ACC112 (cell line): ENCODE measurements at regions not wholly inside any gene's neighbourhood (a gene's known extent, or its start where the extent isn't known, plus 50 kb on each side); places are given as distances from the start of the nearest gene placed in this dataset.

ENCODE experiments used
- H2AFZ ChIP-seq: fragments of 200-600 bp; sonication (generic); one replicate; pipeline ENCODE4 v1.6.0; 2017; ENCODE audit warnings: antibody characterized with exemption, low read length; ENCODE audit not compliant: unreplicated experiment
- H3K27ac ChIP-seq: fragments of 200-600 bp; sonication (generic); 2 replicates; pipeline ENCODE4 v1.5.1; 2014; ENCODE audit warnings: low read depth, mild to moderate bottlenecking, antibody characterized with exemption, low read length, moderate library complexity
- H3K27me3 ChIP-seq: fragments of 200-600 bp; sonication (generic); 2 replicates; pipeline ENCODE4 v1.6.1; 2014; ENCODE audit warnings: mild to moderate bottlenecking, antibody characterized with exemption, low read length, moderate library complexity, mixed read lengths; ENCODE audit not compliant: insufficient read depth
- H3K36me3 ChIP-seq: fragments of 200-600 bp; sonication (generic); 2 replicates; pipeline ENCODE4 v1.6.1; 2016; ENCODE audit warnings: mild to moderate bottlenecking, antibody characterized with exemption, low read length, moderate library complexity, mixed read lengths; ENCODE audit not compliant: insufficient read depth
- H3K4me1 ChIP-seq: fragments of 200-600 bp; sonication (generic); one replicate; pipeline ENCODE4 v1.6.1; 2016; ENCODE audit warnings: low read length, mixed read lengths; ENCODE audit not compliant: insufficient read depth, unreplicated experiment, control insufficient read depth
- H3K4me3 ChIP-seq: fragments of 200-600 bp; sonication (generic); 2 replicates; pipeline ENCODE4 v1.5.1; 2014; ENCODE audit warnings: mild to moderate bottlenecking, low read depth, low read length
- H3K79me2 ChIP-seq: fragments of 200-600 bp; sonication (generic); one replicate; pipeline ENCODE4 v1.6.0; 2016; ENCODE audit warnings: low read length; ENCODE audit not compliant: control insufficient read depth, unreplicated experiment, insufficient read depth

GRCh38 chr1:95323123-95323522 is 89.1 kb downstream of the RWDD3 start:
- Histone ChIP-seq H3K36me3 (no peaks in the 10 kb centered on the region), H3K27ac (no peak overlapping the region), H3K4me3 (no peak overlapping the region), H3K4me1 (no peaks in the 10 kb centered on the region), H2AFZ (no peak overlapping the region), H3K79me2 (no peaks in the 10 kb centered on the region), H3K27me3 (peaks cover 57% of the 10 kb centered on the region)

GRCh38 chr1:95325349-95325748 is 91.3 kb downstream of the RWDD3 start:
- no peaks in the 10 kb centered on the region for H3K79me2 ChIP-seq
- H2AFZ ChIP-seq, result no peak overlapping the region
- H3K27me3 ChIP-seq, result peaks cover 53% of the 10 kb centered on the region
- no peaks in the 10 kb centered on the region for H3K4me1 ChIP-seq
- no peak overlapping the region for H3K4me3 ChIP-seq
- H3K27ac ChIP-seq, result no peak overlapping the region
- no peaks in the 10 kb centered on the region for H3K36me3 ChIP-seq

GRCh38 chr1:95326023-95326422 is 92.0 kb downstream of the RWDD3 start:
- H3K27me3 ChIP-seq, result peaks cover 50% of the 10 kb centered on the region
- no peak overlapping the region for H3K27ac ChIP-seq
- no peaks in the 10 kb centered on the region for H3K4me1 ChIP-seq
- H3K79me2 ChIP-seq, result no peaks in the 10 kb centered on the region
- no peak overlapping the region for H3K4me3 ChIP-seq
- no peaks in the 10 kb centered on the region for H3K36me3 ChIP-seq
- H2AFZ ChIP-seq, result no peak overlapping the region

- Histone ChIP-seq H2AFZ (no peak overlapping the region), H3K4me1 (no peaks in the 10 kb centered on the region), H3K4me3 (no peak overlapping the region), H3K79me2 (no peaks in the 10 kb centered on the region), H3K27me3 (peaks cover 8% of the 10 kb centered on the region; the same call in 1 of the 2 replicates), H3K36me3 (no peaks in the 10 kb centered on the region), H3K27ac (no peak overlapping the region)
These were observed 98.7 kb downstream of the RWDD3 start for GRCh38 chr1:95332754-95333153.

- no peak overlapping the region for H2AFZ ChIP-seq
- H3K36me3 ChIP-seq, result no peaks in the 10 kb centered on the region
- no peaks in the 10 kb centered on the region for H3K4me1 ChIP-seq
- H3K4me3 ChIP-seq, result no peak overlapping the region
- H3K27me3 ChIP-seq, result peaks cover 3% of the 10 kb centered on the region; the same call in 1 of the 2 replicates
- no peaks in the 10 kb centered on the region for H3K79me2 ChIP-seq
- no peak overlapping the region for H3K27ac ChIP-seq
These were observed 105.4 kb downstream of the RWDD3 start for GRCh38 chr1:95339377-95339776.

GRCh38 chr1:95340061-95340460 is 106.1 kb downstream of the RWDD3 start:
- H3K4me3 ChIP-seq, result no peak overlapping the region
- no peaks in the 10 kb centered on the region for H3K79me2 ChIP-seq
- H2AFZ ChIP-seq, result no peak overlapping the region
- H3K27me3 ChIP-seq, result peaks cover 3% of the 10 kb centered on the region; the same call in 1 of the 2 replicates
- no peaks in the 10 kb centered on the region for H3K4me1 ChIP-seq
- no peaks in the 10 kb centered on the region for H3K36me3 ChIP-seq
- no peak overlapping the region for H3K27ac ChIP-seq

- Histone ChIP-seq H3K27me3 (peaks cover 15% of the 10 kb centered on the region), H2AFZ (no peak overlapping the region)
These were observed 118.8 kb downstream of the RWDD3 start for GRCh38 chr1:95352767-95353166.

GRCh38 chr1:95353194-95353593 is 119.2 kb downstream of the RWDD3 start:
- H3K36me3 ChIP-seq, result no peaks in the 10 kb centered on the region
- no peak overlapping the region for H3K27ac ChIP-seq
- H3K27me3 ChIP-seq, result peaks cover 15% of the 10 kb centered on the region
- no peaks in the 10 kb centered on the region for H3K4me1 ChIP-seq
- H3K79me2 ChIP-seq, result no peaks in the 10 kb centered on the region
- H2AFZ ChIP-seq, result no peak overlapping the region
- no peak overlapping the region for H3K4me3 ChIP-seq

More at GRCh38 chr1:95352767-95353166, 118.8 kb downstream of the RWDD3 start:
- no peaks in the 10 kb centered on the region for H3K4me1 ChIP-seq
- no peak overlapping the region for H3K4me3 ChIP-seq
- H3K79me2 ChIP-seq, result no peaks in the 10 kb centered on the region
- H3K27ac ChIP-seq, result no peak overlapping the region
- H3K36me3 ChIP-seq, result no peaks in the 10 kb centered on the region

- peaks cover 7% of the 10 kb centered on the region; the same call in 1 of the 2 replicates for H3K27me3 ChIP-seq
- H3K36me3 ChIP-seq, result no peaks in the 10 kb centered on the region
- no peaks in the 10 kb centered on the region for H3K4me1 ChIP-seq
- no peak overlapping the region for H2AFZ ChIP-seq
- H3K79me2 ChIP-seq, result no peaks in the 10 kb centered on the region
- no peak overlapping the region for H3K4me3 ChIP-seq
- H3K27ac ChIP-seq, result no peak overlapping the region
These were observed 130.5 kb downstream of the RWDD3 start for GRCh38 chr1:95364546-95364945.

GRCh38 chr1:95366498-95366897 is 132.5 kb downstream of the RWDD3 start:
- Histone ChIP-seq H3K27me3 (peaks cover 7% of the 10 kb centered on the region; the same call in 1 of the 2 replicates), H3K4me3 (no peak overlapping the region), H3K36me3 (no peaks in the 10 kb centered on the region), H2AFZ (no peak overlapping the region), H3K79me2 (no peaks in the 10 kb centered on the region), H3K27ac (no peak overlapping the region), H3K4me1 (no peaks in the 10 kb centered on the region)

GRCh38 chr1:95368178-95368577 is 134.2 kb downstream of the RWDD3 start:
- Histone ChIP-seq H3K27me3 (peaks cover 7% of the 10 kb centered on the region; the same call in 1 of the 2 replicates), H3K79me2 (no peaks in the 10 kb centered on the region), H3K4me3 (no peak overlapping the region), H3K27ac (no peak overlapping the region), H2AFZ (no peak overlapping the region), H3K4me1 (no peaks in the 10 kb centered on the region), H3K36me3 (no peaks in the 10 kb centered on the region)
